ENCODE measurements at regions not wholly inside any gene's neighbourhood (a gene's known extent, or its start where the extent isn't known, plus 50 kb on each side); places are given as distances from the start of the nearest gene placed in this dataset.
"Not testable (repeated sequence)": the region's sequence is repeated elsewhere in the genome, so short reads cannot be mapped to it uniquely, and the experiment has no call there.

DNA sequence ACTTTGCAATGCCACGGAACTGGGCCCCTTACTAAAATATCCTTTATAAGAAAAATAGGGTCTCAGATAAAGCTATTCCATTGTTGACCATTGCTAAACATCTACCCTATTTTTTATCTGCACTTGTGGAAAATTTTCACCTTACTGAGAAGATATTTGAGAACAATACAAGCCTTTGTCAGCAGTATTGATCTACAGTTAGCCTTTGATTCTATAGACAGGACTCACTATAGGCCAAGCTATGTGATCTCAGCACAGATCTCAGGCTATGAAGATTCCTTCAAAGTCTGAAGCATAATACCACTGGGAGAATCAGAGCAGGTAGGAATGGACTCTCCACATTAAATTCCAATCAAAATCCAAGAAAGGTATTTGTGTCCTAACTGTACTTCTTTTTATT, 1099.7 kb downstream of the DIAPH3 start:
- H3K4me1 ChIP-seq (ENCODE audit: insufficient read depth): no peaks in the 10 kb centered on the region
- H3K4me3 ChIP-seq: no peak overlapping the region
- no peaks in the 10 kb centered on the region for H3K36me3 ChIP-seq (replicated peaks; ENCODE audit: insufficient read depth, low read depth)
- H3K9me2 ChIP-seq (replicated peaks; ENCODE audit: insufficient read depth): no peaks in the 10 kb centered on the region
- no peaks in the 10 kb centered on the region for H3K9me3 ChIP-seq (ENCODE audit: low read depth)
- H3K4me2 ChIP-seq: no peak overlapping the region
- no peak for TF ChIP-seq EZH2 (IDR thresholded peaks at IDR 0.05; ENCODE audit: borderline replicate concordance)
- TF ChIP-seq EZH2phosphoT487 (IDR thresholded peaks at IDR 0.05; ENCODE audit: low read depth, severe bottlenecking, unreplicated experiment): no peak
- TF ChIP-seq, protein P1, sequence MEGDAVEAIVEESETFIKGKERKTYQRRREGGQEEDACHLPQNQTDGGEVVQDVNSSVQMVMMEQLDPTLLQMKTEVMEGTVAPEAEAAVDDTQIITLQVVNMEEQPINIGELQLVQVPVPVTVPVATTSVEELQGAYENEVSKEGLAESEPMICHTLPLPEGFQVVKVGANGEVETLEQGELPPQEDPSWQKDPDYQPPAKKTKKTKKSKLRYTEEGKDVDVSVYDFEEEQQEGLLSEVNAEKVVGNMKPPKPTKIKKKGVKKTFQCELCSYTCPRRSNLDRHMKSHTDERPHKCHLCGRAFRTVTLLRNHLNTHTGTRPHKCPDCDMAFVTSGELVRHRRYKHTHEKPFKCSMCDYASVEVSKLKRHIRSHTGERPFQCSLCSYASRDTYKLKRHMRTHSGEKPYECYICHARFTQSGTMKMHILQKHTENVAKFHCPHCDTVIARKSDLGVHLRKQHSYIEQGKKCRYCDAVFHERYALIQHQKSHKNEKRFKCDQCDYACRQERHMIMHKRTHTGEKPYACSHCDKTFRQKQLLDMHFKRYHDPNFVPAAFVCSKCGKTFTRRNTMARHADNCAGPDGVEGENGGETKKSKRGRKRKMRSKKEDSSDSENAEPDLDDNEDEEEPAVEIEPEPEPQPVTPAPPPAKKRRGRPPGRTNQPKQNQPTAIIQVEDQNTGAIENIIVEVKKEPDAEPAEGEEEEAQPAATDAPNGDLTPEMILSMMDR (IDR thresholded peaks at IDR 0.05; ENCODE audit: poor library complexity): no peak
- no peak for DNase-seq (ENCODE audit: low spot score)
- H3K27me3 ChIP-seq: no peaks in the 10 kb centered on the region
- H4K20me1 ChIP-seq (ENCODE audit: insufficient read depth, poor library complexity, severe bottlenecking): no peaks in the 10 kb centered on the region
- no peak overlapping the region for H3K27ac ChIP-seq
- no peak overlapping the region for H2AFZ ChIP-seq
- WGBS (ENCODE audit: low lambda C conversion rate, missing lambda C conversion rate): 97% methylated on average over 1 of the region's 1 CpG
- H3K79me2 ChIP-seq: no peaks in the 10 kb centered on the region

DNA sequence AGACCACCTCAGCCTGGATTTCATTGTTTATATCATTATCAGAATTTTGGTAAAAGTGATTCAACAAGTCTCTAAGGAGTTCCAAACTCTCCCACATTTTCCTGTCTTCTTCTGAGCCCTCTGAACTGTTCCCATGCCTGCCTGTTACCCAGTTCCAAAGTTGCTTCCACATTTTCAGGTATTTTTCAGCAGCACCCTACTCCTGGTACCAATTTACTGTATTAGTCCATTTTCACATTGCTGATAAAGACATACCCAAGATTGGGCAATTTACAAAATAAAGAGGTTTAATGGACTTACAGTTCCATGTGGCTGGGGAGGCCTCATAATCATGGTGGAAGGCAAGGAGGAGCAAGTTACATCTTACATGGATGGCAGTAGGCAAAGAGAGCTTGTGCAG, 1087.3 kb downstream of the DIAPH3 start:
- not testable (repeated sequence) for H3K4me2 ChIP-seq; H3K79me2 ChIP-seq; DNase-seq (ENCODE audit: low spot score); H2AFZ ChIP-seq; H3K27me3 ChIP-seq; H4K20me1 ChIP-seq (ENCODE audit: insufficient read depth, poor library complexity, severe bottlenecking); H3K4me1 ChIP-seq (ENCODE audit: insufficient read depth); H3K27ac ChIP-seq; H3K9me3 ChIP-seq (ENCODE audit: low read depth); H3K9me2 ChIP-seq (replicated peaks; ENCODE audit: insufficient read depth); H3K4me3 ChIP-seq; H3K36me3 ChIP-seq (replicated peaks; ENCODE audit: insufficient read depth, low read depth)

DNA sequence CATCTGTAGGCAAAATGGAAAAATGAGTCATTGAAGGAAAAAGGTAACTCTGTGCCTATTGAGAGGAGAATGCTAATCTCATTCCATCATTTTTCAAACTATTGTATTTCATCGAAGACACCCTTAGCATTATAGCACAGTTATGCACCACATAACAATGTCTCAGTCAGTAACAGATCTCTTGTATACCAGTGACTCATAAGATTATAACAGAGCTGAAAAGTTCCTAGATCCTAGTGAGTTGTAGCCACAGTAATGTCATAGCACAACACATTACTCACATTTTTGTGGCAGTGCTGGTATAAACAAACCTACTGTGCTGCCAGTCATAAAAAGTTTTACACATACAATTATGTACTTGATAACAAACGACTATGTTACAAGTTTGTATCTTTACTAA, 1077.6 kb downstream of the DIAPH3 start:
- no peaks in the 10 kb centered on the region for H4K20me1 ChIP-seq (ENCODE audit: insufficient read depth, poor library complexity, severe bottlenecking)
- H3K9me2 ChIP-seq (replicated peaks; ENCODE audit: insufficient read depth): no peaks in the 10 kb centered on the region
- no peaks in the 10 kb centered on the region for H3K27me3 ChIP-seq
- no peaks in the 10 kb centered on the region for H3K36me3 ChIP-seq (replicated peaks; ENCODE audit: insufficient read depth, low read depth)
- no peak overlapping the region for H2AFZ ChIP-seq
- WGBS (ENCODE audit: low lambda C conversion rate, missing lambda C conversion rate): 68% methylated on average over 2 of the region's 2 CpGs
- DNase-seq (ENCODE audit: low spot score): no peak
- H3K9me3 ChIP-seq (ENCODE audit: low read depth): peaks cover 7% of the 10 kb centered on the region
- no peaks in the 10 kb centered on the region for H3K79me2 ChIP-seq
- TF ChIP-seq EZH2 (IDR thresholded peaks at IDR 0.05; ENCODE audit: borderline replicate concordance) (no peak), EZH2phosphoT487 (IDR thresholded peaks at IDR 0.05; ENCODE audit: low read depth, severe bottlenecking, unreplicated experiment) (no peak)
- TF ChIP-seq, protein P1 (IDR thresholded peaks at IDR 0.05; ENCODE audit: poor library complexity): no peak
- no peak overlapping the region for H3K4me2 ChIP-seq
- no peaks in the 10 kb centered on the region for H3K4me1 ChIP-seq (ENCODE audit: insufficient read depth)
- H3K4me3 ChIP-seq: no peak overlapping the region
- H3K27ac ChIP-seq: no peak overlapping the region

DNA sequence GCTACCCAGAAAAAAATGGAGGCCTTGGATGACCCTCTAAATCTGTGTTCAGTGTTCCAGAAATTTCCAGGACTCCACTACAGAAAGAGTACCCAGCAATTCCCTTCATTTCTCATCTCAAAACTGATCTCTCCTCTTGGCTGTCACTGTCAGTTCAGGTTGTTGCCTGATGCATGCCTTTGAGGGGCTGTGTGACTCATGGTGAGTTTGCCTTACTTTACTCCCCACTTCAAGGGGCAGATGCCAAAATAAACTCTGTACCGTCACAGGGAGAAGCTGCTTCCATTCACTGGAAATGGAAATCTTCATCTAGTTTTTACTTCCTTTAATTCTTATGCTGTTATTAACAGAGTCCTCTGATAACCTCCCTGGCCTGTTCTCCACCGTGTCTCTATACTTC, 1075.0 kb downstream of the DIAPH3 start:
- no peak for DNase-seq (ENCODE audit: low spot score)
- Histone ChIP-seq H3K27ac (no peak overlapping the region), H3K4me3 (no peak overlapping the region), H4K20me1 (ENCODE audit: insufficient read depth, poor library complexity, severe bottlenecking) (no peaks in the 10 kb centered on the region), H3K36me3 (replicated peaks; ENCODE audit: insufficient read depth, low read depth) (no peaks in the 10 kb centered on the region), H3K79me2 (no peaks in the 10 kb centered on the region), H2AFZ (no peak overlapping the region), H3K9me2 (replicated peaks; ENCODE audit: insufficient read depth) (no peaks in the 10 kb centered on the region), H3K4me1 (ENCODE audit: insufficient read depth) (no peaks in the 10 kb centered on the region), H3K27me3 (no peaks in the 10 kb centered on the region), H3K4me2 (no peak overlapping the region), H3K9me3 (ENCODE audit: low read depth) (peaks cover 7% of the 10 kb centered on the region)
- no peak for TF ChIP-seq EZH2phosphoT487 (IDR thresholded peaks at IDR 0.05; ENCODE audit: low read depth, severe bottlenecking, unreplicated experiment)
- 78% methylated on average over 2 of the region's 2 CpGs for WGBS (ENCODE audit: low lambda C conversion rate, missing lambda C conversion rate)

DNA sequence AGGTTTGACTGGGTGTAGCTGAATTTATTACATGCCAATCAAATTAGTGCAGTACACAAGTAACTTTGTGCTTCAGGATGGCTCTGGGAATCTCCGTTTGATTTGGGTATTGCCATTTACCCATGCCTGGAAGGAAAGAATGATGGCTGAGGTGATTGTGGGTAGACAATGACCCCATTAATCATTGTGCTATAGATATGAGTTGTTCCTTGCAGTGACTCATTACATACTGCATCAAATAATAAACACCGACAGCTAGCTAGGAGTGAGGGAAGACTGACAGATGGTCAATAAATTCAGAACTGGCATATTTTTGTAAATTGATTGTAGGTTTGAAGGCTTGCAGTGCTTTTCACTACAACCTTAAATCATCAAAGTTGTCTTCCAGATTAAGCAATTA, 1069.5 kb downstream of the DIAPH3 start:
- Histone ChIP-seq H3K27me3 (no peaks in the 10 kb centered on the region), H3K27ac (no peak overlapping the region), H4K20me1 (ENCODE audit: insufficient read depth, poor library complexity, severe bottlenecking) (no peaks in the 10 kb centered on the region), H3K9me3 (ENCODE audit: low read depth) (no peaks in the 10 kb centered on the region), H3K79me2 (no peaks in the 10 kb centered on the region), H2AFZ (no peak overlapping the region), H3K4me2 (no peak overlapping the region), H3K9me2 (replicated peaks; ENCODE audit: insufficient read depth) (no peaks in the 10 kb centered on the region), H3K4me3 (no peak overlapping the region), H3K36me3 (replicated peaks; ENCODE audit: insufficient read depth, low read depth) (no peaks in the 10 kb centered on the region), H3K4me1 (ENCODE audit: insufficient read depth) (no peaks in the 10 kb centered on the region)
- no peak for DNase-seq (ENCODE audit: low spot score)
- TF ChIP-seq, protein P1 (IDR thresholded peaks at IDR 0.05; ENCODE audit: poor library complexity): no peak
- TF ChIP-seq EZH2phosphoT487 (IDR thresholded peaks at IDR 0.05; ENCODE audit: low read depth, severe bottlenecking, unreplicated experiment) (no peak), EZH2 (IDR thresholded peaks at IDR 0.05; ENCODE audit: borderline replicate concordance) (no peak)
- 85% methylated on average over 2 of the region's 2 CpGs for WGBS (ENCODE audit: low lambda C conversion rate, missing lambda C conversion rate)

All from hepatocyte (in vitro differentiated cells).